ENCODE measurements at regions not wholly inside any gene's neighbourhood (a gene's known extent, or its start where the extent isn't known, plus 50 kb on each side); places are given as distances from the start of the nearest gene placed in this dataset.

GRCh38 chr18:40935423-40935822 lies 1019.6 kb upstream of the PIK3C3 start:
- no peaks in the 10 kb centered on the region for H3K36me3 ChIP-seq (ENCODE audit: control insufficient read depth, insufficient read depth, low read length)
- TF ChIP-seq CTCF (IDR thresholded peaks at IDR 0.05; ENCODE audit: insufficient read depth, low read length, poor library complexity, severe bottlenecking): peak; percentile 29
- DNase-seq (ENCODE audit: extremely low read depth, insufficient read length): no peak
- H3K27me3 ChIP-seq (replicated peaks; ENCODE audit: control insufficient read depth, insufficient read depth, low read length): no peaks in the 10 kb centered on the region
- H3K4me3 ChIP-seq (replicated peaks; ENCODE audit: low read depth, low read length): no peak overlapping the region

GRCh38 chr18:40932862-40933261 lies 1022.2 kb upstream of the PIK3C3 start:
- Histone ChIP-seq H3K4me3 (replicated peaks; ENCODE audit: low read depth, low read length) (no peak overlapping the region), H3K36me3 (ENCODE audit: control insufficient read depth, insufficient read depth, low read length) (no peaks in the 10 kb centered on the region), H3K27me3 (replicated peaks; ENCODE audit: control insufficient read depth, insufficient read depth, low read length) (no peaks in the 10 kb centered on the region)
- TF ChIP-seq CTCF (IDR thresholded peaks at IDR 0.05; ENCODE audit: insufficient read depth, low read length, poor library complexity, severe bottlenecking): no peak
- DNase-seq (ENCODE audit: extremely low read depth, insufficient read length): no peak

- Histone ChIP-seq H3K36me3 (ENCODE audit: control insufficient read depth, insufficient read depth, low read length) (no peaks in the 10 kb centered on the region), H3K4me3 (replicated peaks; ENCODE audit: low read depth, low read length) (no peak overlapping the region), H3K27me3 (replicated peaks; ENCODE audit: control insufficient read depth, insufficient read depth, low read length) (no peaks in the 10 kb centered on the region)
- TF ChIP-seq CTCF (IDR thresholded peaks at IDR 0.05; ENCODE audit: insufficient read depth, low read length, poor library complexity, severe bottlenecking): no peak
- no peak for DNase-seq (ENCODE audit: extremely low read depth, insufficient read length)
Measured at GRCh38 chr18:40930211-40930882, 1024.7 kb upstream of the PIK3C3 start.

GRCh38 chr18:40929399-40929798 lies 1025.6 kb upstream of the PIK3C3 start:
- H3K36me3 ChIP-seq (ENCODE audit: control insufficient read depth, insufficient read depth, low read length): no peaks in the 10 kb centered on the region
- DNase-seq (ENCODE audit: extremely low read depth, insufficient read length): no peak
- H3K27me3 ChIP-seq (replicated peaks; ENCODE audit: control insufficient read depth, insufficient read depth, low read length): no peaks in the 10 kb centered on the region
- no peak overlapping the region for H3K4me3 ChIP-seq (replicated peaks; ENCODE audit: low read depth, low read length)
- TF ChIP-seq CTCF (IDR thresholded peaks at IDR 0.05; ENCODE audit: insufficient read depth, low read length, poor library complexity, severe bottlenecking): no peak

DNA sequence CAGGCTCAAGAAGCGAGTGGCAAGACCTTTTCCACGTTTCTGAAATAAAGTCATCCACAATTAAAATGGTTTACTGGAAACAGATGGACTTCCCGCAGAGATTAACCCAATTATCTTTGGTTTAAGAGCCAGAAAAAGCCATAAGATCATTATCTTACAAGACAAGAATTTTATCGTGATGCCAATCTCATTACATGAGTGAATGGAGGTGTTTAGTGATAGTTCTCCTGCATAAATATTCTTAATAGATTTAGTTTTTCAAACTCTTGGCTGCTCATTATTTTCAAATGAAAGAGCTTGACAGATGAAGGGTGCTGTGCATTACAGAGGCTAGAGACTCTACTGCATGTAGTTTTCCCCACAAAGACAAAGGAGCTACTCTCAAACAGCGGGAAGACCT lies 1028.4 kb upstream of the PIK3C3 start:
- no peak for TF ChIP-seq CTCF (IDR thresholded peaks at IDR 0.05; ENCODE audit: insufficient read depth, low read length, poor library complexity, severe bottlenecking)
- no peak for DNase-seq (ENCODE audit: extremely low read depth, insufficient read length)
- no peaks in the 10 kb centered on the region for H3K36me3 ChIP-seq (ENCODE audit: control insufficient read depth, insufficient read depth, low read length)
- no peaks in the 10 kb centered on the region for H3K27me3 ChIP-seq (replicated peaks; ENCODE audit: control insufficient read depth, insufficient read depth, low read length)
- no peak overlapping the region for H3K4me3 ChIP-seq (replicated peaks; ENCODE audit: low read depth, low read length)

- no peaks in the 10 kb centered on the region for H3K27me3 ChIP-seq (replicated peaks; ENCODE audit: control insufficient read depth, insufficient read depth, low read length)
- H3K4me3 ChIP-seq (replicated peaks; ENCODE audit: low read depth, low read length): no peak overlapping the region
- no peaks in the 10 kb centered on the region for H3K36me3 ChIP-seq (ENCODE audit: control insufficient read depth, insufficient read depth, low read length)
- no peak for DNase-seq (ENCODE audit: extremely low read depth, insufficient read length)
- no peak for TF ChIP-seq CTCF (IDR thresholded peaks at IDR 0.05; ENCODE audit: insufficient read depth, low read length, poor library complexity, severe bottlenecking)
Measured at GRCh38 chr18:40925071-40925541, 1029.9 kb upstream of the PIK3C3 start.

Measured in GM06990 (cell line).